WTC11 (cell line): ENCODE measurements at regions not wholly inside any gene's neighbourhood (a gene's known extent, or its start where the extent isn't known, plus 50 kb on each side); places are given as distances from the start of the nearest gene placed in this dataset.

Experiments used
- KAT7 ChIP-seq: sonication (generic); formaldehyde crosslinking; IDR thresholded peaks from 2 replicates; pipeline ENCODE4 v1.8.1; 2023; ENCODE audit warnings: missing genetic modification reagents, mild to moderate bottlenecking, borderline replicate concordance
- MXD4 ChIP-seq: fragments of 250-450 bp; sonication (Bioruptor Pico); IDR thresholded peaks from 2 replicates; pipeline ENCODE4 v1.8.0; 2021; ENCODE audit warnings: mild to moderate bottlenecking, moderate library complexity, borderline replicate concordance
- ZNF121 ChIP-seq: sonication (generic); formaldehyde crosslinking; IDR thresholded peaks from 2 replicates; pipeline ENCODE4 v1.8.0; 2023; ENCODE audit warnings: missing genetic modification reagents
- TF ChIP-seq, protein P1 (sequence below): sonication (generic); formaldehyde crosslinking; IDR thresholded peaks from 2 replicates; pipeline ENCODE4 v1.8.0; 2023; ENCODE audit warnings: missing genetic modification reagents, mild to moderate bottlenecking, borderline replicate concordance
- TF ChIP-seq, protein P2 (sequence below): fragments of 200-600 bp; IDR thresholded peaks from 2 replicates; pipeline ENCODE4 v1.8.0; 2022; ENCODE audit warnings: antibody characterized with exemption
- TF ChIP-seq, protein P3 (sequence below): sonication (generic); formaldehyde crosslinking; IDR thresholded peaks from 2 replicates; pipeline ENCODE4 v1.8.0; 2022; ENCODE audit warnings: mild to moderate bottlenecking, missing genetic modification reagents
- TF ChIP-seq, protein P4 (sequence below): sonication (generic); formaldehyde crosslinking; IDR thresholded peaks from 2 replicates; pipeline ENCODE4 v1.8.1; 2022; ENCODE audit warnings: mild to moderate bottlenecking, missing genetic modification reagents, moderate library complexity, borderline replicate concordance
- TF ChIP-seq, protein P5 (sequence below): sonication (generic); formaldehyde crosslinking; IDR thresholded peaks from 2 replicates; pipeline ENCODE4 v1.8.1; 2023; ENCODE audit warnings: mild to moderate bottlenecking, missing genetic modification reagents, moderate library complexity
- TF ChIP-seq, protein P6 (sequence below): sonication (generic); formaldehyde crosslinking; IDR thresholded peaks from 2 replicates; pipeline ENCODE4 v1.8.0; 2022; ENCODE audit warnings: mild to moderate bottlenecking, missing genetic modification reagents
- TF ChIP-seq, protein P7 (sequence below): sonication (generic); formaldehyde crosslinking; IDR thresholded peaks from 2 replicates; pipeline ENCODE4 v1.8.1; 2022; ENCODE audit warnings: mild to moderate bottlenecking, moderate library complexity, missing genetic modification reagents
- TF ChIP-seq, protein P8 (sequence below): sonication (generic); formaldehyde crosslinking; IDR thresholded peaks from 2 replicates; pipeline ENCODE4 v1.8.1; 2022; ENCODE audit warnings: low read depth, missing genetic modification reagents, borderline replicate concordance

DNA sequence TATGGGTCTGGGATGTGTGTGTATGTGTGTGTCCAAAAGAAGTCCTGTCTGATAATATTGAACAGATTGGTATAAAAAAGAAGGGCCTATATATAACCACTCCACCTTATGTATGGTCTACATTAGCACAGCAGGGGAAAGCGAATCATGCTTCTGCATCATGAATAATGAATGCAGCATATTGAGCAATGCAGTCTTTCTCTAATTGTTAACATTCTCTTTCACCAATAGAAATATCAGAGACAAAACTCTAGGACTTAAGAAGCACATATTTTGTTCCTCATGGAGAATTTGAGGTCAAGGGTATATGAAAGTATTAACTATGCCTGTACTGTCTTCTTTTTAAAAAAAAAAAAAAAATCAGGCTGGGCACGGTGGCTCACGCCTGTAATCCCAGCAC is 264.3 kb upstream of the NOCT start:
- TF ChIP-seq, protein P1, sequence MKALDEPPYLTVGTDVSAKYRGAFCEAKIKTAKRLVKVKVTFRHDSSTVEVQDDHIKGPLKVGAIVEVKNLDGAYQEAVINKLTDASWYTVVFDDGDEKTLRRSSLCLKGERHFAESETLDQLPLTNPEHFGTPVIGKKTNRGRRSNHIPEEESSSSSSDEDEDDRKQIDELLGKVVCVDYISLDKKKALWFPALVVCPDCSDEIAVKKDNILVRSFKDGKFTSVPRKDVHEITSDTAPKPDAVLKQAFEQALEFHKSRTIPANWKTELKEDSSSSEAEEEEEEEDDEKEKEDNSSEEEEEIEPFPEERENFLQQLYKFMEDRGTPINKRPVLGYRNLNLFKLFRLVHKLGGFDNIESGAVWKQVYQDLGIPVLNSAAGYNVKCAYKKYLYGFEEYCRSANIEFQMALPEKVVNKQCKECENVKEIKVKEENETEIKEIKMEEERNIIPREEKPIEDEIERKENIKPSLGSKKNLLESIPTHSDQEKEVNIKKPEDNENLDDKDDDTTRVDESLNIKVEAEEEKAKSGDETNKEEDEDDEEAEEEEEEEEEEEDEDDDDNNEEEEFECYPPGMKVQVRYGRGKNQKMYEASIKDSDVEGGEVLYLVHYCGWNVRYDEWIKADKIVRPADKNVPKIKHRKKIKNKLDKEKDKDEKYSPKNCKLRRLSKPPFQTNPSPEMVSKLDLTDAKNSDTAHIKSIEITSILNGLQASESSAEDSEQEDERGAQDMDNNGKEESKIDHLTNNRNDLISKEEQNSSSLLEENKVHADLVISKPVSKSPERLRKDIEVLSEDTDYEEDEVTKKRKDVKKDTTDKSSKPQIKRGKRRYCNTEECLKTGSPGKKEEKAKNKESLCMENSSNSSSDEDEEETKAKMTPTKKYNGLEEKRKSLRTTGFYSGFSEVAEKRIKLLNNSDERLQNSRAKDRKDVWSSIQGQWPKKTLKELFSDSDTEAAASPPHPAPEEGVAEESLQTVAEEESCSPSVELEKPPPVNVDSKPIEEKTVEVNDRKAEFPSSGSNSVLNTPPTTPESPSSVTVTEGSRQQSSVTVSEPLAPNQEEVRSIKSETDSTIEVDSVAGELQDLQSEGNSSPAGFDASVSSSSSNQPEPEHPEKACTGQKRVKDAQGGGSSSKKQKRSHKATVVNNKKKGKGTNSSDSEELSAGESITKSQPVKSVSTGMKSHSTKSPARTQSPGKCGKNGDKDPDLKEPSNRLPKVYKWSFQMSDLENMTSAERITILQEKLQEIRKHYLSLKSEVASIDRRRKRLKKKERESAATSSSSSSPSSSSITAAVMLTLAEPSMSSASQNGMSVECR (CRISPR knock-in tag): no peak
- TF ChIP-seq, protein P2, sequence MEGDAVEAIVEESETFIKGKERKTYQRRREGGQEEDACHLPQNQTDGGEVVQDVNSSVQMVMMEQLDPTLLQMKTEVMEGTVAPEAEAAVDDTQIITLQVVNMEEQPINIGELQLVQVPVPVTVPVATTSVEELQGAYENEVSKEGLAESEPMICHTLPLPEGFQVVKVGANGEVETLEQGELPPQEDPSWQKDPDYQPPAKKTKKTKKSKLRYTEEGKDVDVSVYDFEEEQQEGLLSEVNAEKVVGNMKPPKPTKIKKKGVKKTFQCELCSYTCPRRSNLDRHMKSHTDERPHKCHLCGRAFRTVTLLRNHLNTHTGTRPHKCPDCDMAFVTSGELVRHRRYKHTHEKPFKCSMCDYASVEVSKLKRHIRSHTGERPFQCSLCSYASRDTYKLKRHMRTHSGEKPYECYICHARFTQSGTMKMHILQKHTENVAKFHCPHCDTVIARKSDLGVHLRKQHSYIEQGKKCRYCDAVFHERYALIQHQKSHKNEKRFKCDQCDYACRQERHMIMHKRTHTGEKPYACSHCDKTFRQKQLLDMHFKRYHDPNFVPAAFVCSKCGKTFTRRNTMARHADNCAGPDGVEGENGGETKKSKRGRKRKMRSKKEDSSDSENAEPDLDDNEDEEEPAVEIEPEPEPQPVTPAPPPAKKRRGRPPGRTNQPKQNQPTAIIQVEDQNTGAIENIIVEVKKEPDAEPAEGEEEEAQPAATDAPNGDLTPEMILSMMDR: no peak
- TF ChIP-seq MXD4 (no peak), ZNF121 (no peak), KAT7 (CRISPR knock-in tag) (no peak)
- TF ChIP-seq, protein P3, sequence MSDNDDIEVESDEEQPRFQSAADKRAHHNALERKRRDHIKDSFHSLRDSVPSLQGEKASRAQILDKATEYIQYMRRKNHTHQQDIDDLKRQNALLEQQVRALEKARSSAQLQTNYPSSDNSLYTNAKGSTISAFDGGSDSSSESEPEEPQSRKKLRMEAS (CRISPR knock-in tag): no peak
- TF ChIP-seq, protein P4, sequence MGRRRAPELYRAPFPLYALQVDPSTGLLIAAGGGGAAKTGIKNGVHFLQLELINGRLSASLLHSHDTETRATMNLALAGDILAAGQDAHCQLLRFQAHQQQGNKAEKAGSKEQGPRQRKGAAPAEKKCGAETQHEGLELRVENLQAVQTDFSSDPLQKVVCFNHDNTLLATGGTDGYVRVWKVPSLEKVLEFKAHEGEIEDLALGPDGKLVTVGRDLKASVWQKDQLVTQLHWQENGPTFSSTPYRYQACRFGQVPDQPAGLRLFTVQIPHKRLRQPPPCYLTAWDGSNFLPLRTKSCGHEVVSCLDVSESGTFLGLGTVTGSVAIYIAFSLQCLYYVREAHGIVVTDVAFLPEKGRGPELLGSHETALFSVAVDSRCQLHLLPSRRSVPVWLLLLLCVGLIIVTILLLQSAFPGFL (CRISPR knock-in tag): no peak
- TF ChIP-seq, protein P5, sequence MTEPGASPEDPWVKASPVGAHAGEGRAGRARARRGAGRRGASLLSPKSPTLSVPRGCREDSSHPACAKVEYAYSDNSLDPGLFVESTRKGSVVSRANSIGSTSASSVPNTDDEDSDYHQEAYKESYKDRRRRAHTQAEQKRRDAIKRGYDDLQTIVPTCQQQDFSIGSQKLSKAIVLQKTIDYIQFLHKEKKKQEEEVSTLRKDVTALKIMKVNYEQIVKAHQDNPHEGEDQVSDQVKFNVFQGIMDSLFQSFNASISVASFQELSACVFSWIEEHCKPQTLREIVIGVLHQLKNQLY (CRISPR knock-in tag): no peak
- TF ChIP-seq, protein P6, sequence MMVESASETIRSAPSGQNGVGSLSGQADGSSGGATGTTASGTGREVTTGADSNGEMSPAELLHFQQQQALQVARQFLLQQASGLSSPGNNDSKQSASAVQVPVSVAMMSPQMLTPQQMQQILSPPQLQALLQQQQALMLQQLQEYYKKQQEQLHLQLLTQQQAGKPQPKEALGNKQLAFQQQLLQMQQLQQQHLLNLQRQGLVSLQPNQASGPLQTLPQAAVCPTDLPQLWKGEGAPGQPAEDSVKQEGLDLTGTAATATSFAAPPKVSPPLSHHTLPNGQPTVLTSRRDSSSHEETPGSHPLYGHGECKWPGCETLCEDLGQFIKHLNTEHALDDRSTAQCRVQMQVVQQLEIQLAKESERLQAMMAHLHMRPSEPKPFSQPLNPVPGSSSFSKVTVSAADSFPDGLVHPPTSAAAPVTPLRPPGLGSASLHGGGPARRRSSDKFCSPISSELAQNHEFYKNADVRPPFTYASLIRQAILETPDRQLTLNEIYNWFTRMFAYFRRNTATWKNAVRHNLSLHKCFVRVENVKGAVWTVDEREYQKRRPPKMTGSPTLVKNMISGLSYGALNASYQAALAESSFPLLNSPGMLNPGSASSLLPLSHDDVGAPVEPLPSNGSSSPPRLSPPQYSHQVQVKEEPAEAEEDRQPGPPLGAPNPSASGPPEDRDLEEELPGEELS (CRISPR knock-in tag): no peak
- TF ChIP-seq, protein P7, sequence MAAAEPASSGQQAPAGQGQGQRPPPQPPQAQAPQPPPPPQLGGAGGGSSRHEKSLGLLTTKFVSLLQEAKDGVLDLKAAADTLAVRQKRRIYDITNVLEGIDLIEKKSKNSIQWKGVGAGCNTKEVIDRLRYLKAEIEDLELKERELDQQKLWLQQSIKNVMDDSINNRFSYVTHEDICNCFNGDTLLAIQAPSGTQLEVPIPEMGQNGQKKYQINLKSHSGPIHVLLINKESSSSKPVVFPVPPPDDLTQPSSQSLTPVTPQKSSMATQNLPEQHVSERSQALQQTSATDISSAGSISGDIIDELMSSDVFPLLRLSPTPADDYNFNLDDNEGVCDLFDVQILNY (CRISPR knock-in tag): no peak
- TF ChIP-seq, protein P8, sequence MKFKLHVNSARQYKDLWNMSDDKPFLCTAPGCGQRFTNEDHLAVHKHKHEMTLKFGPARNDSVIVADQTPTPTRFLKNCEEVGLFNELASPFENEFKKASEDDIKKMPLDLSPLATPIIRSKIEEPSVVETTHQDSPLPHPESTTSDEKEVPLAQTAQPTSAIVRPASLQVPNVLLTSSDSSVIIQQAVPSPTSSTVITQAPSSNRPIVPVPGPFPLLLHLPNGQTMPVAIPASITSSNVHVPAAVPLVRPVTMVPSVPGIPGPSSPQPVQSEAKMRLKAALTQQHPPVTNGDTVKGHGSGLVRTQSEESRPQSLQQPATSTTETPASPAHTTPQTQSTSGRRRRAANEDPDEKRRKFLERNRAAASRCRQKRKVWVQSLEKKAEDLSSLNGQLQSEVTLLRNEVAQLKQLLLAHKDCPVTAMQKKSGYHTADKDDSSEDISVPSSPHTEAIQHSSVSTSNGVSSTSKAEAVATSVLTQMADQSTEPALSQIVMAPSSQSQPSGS: no peak
